NCI-H82 treated with DMSO at 0.1 percent for 48 hours (cell line): ENCODE measurements at regions not wholly inside any gene's neighbourhood (a gene's known extent, or its start where the extent isn't known, plus 50 kb on each side); places are given as distances from the start of the nearest gene placed in this dataset.
A peak's percentile ranks its signal among the peaks of the same experiment; 100 is the strongest.
"Not testable (repeated sequence)": the region's sequence is repeated elsewhere in the genome, so short reads cannot be mapped to it uniquely, and the experiment has no call there.

Experiments used
- DNase-seq: peaks from one replicate; lab custom pipeline; 2025; ENCODE audit not compliant: unreplicated experiment; lab: John Stamatoyannopoulos, UW

DNA sequence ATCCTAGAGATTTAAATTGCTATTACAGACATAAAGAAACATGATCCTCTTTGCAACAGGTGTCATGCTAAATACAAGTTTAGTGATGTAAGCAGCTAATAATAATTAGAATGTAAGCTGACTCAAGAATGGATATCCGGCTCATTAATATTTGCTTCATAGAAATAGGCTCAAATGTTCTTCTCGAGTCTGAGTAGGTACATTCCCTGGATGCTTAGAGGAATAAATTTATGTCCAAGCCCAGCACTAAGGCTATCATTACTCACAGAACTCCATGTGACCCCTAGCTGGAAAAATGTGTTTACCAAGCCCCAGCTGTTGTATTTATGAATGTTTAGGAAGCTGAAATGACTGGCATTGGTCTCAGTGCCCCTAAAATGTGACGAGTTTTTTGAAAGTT, 87.6 kb upstream of the TSPAN7 start:
- DNase-seq, result no peak

DNA sequence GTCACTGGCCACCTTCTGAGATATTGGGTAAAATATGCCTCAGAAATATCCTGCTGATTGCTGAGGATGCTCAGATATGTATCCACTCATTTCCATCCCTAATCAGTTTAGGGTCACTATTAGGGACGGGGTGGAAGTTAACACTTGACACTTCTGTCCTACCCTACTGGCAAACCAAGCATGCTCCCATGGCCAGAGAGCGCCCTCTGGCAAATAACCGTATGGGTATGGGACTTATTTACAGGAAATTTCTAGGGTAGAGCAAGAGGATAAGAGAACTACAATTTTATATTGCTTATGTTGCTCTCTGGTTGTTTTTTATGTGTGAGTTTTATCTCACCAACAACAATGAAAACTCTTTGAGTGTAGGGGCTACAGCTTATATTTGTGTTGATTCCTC, 86.8 kb upstream of the TSPAN7 start:
- DNase-seq, result no peak

DNA sequence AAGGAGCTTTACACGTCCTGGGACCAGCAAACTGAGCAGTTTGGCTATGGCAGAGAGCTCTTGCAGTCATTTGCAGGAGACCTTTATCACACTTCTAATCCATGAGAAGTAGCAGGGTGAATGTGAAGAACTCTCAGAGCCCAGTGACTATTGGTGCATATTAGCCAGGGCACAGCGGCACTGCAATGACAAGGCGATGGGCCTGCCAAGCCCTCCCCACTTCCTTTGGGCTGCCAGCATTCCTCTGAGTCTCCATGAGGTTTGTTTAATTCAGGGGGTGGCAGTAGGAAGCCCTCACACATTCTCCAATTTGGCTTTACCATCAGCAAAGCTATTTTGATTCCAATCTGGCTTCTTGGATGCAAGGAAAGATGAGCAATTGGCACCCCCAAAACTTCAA, 79.2 kb upstream of the TSPAN7 start:
- DNase-seq, result no peak

DNA sequence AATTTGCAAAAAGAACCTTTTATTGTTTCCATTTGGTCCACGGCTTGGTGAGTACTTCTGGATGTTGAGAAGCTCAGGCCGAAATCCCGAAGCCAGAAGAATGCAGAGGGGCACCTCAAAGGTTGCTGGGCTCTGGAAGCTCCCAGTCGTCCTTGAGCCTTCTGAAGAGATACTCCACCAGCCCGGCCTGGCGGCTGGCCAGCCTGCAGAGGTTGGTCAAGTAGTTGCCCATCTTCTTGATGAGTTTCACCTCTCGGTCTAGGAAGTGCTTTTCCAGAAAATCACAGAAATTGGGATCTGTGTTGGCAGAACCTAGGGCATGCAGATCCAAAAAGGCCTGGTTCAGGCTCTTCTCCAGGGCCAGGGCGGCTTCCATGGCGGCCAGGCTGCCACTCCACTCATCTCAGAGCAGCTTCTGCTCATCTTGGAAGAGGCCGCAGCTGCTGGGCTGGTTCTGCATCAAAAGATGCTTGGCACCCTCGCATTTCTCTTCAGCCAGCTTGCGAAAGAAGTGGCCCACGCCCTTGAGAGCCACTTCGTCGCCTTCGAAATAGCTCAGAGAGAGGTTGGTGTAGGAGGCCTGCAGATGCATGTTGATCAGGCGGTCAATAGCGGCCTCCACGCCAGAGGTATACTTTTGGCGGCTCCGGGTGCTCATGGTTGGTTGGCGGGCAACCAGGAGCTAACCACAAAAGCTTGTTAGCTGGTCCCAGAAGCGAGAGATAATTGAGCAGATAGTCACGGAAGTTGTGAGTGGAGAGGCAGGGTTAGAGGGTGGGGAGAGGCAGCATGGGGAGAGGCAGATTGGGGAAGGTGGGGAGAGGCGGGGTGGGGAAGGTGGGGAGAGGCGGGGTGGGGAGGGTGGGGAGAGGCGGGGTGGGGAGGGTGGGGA, 76.5 kb upstream of the TSPAN7 start:
- no peak for DNase-seq

DNA sequence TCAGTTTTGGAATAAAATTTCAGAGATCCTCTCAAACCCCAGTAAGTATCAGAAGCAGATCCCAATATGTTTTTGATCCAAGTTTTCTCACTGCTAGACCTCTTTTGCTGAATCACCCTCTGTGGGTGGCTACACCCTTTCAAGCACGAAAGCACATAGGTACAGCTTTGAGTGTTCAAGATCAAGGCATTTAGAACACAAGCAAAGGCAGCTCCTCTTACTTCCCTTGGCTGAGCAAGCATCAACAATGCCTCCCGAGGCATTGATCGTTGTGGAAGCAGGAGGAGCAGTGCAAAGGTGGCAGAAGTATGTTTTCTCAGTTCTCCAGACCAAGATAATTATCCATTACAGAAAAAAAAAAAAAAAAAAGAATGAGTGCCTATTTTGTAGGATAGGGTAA, 72.0 kb upstream of the TSPAN7 start:
- no peak for DNase-seq

- DNase-seq, result no peak
Measured at GRCh38 chrX:38494239-38494823, 67.0 kb upstream of the TSPAN7 start.

DNA sequence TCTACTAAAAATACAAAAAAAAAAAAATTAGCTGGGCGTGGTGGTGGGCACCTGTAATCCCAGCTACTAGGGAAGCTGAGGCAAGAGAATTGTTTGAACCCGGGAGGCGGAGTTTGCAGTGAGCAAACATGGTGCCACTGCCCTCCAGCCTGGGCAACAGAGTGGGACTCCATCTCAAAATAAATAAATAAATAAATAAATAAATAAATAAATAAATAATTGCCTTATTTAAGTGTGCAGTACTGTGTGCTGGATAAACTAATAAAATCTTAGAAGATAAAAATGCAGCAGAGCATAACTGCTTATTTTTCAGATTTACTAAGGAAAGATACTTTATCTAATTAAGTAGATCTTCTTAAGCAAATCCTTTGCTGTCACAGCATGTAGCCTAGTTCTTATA, 61.7 kb upstream of the TSPAN7 start:
- not testable (repeated sequence) for DNase-seq

DNA sequence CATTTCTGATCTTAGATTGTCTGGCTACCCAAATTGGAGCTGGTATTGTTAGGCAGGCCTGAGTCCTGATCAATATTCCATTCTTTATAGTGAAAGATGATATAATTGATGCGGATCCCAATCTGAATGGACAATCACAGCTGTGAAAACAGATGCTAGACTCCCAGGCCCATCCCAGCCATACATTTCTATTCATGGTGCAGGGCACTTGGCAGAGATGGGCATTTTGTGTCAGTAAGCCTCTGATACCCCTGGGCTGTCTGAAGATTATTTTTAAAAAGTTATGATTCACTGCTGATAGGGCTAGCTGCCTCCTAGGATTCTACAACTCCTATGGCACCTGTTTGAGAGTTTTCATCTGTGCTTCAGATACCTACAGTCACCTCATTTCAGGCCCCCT, 61.2 kb upstream of the TSPAN7 start:
- DNase-seq, result peak; percentile 37

- DNase-seq, result no peak
Measured at GRCh38 chrX:38500866-38501265, 60.5 kb upstream of the TSPAN7 start.

GRCh38 chrX:38505583-38505982, 55.8 kb upstream of the TSPAN7 start:
- DNase-seq, result no peak
